ENCODE measurements at regions not wholly inside any gene's neighbourhood (a gene's known extent, or its start where the extent isn't known, plus 50 kb on each side); places are given as distances from the start of the nearest gene placed in this dataset.

DNA sequence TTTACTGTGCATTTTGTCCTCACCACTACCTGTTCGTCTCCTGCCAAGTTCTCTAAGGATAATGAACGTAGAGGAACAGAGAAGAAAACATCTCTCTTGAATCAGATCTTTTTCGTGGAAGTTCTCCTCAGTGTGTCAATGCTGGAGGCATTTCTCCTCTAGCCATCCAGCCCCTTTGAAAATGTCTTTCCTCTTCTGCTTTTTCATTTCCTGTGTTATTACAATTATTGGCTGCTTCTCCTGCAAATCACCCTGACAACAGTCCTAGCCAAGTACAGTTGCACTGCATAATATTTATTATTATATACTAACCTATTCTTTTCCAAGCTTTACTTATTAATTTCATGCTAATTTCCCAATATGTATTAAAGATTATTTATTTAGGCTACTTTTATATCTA lies 61.8 kb upstream of the TRPM3 start:
- Histone ChIP-seq H3K27me3 (replicated peaks in 1 of 7) (no peaks in the 10 kb centered on the region), H3K27ac (no peak overlapping the region), H3K9me3 (no peaks in the 10 kb centered on the region), H3K36me3 (no peaks in the 10 kb centered on the region), H3K4me3 (no peak overlapping the region), H3K4me1 (no peaks in the 10 kb centered on the region)
- intact Hi-C loops (cut with DNase I; ENCODE audit: low total_unique reads), result no loop called here
- WGBS, 5 donors, result 16 to 47% (median 18%) methylated on average over 3 of the region's 3 CpGs
- no peak for DNase-seq
- TF ChIP-seq, protein P1, sequence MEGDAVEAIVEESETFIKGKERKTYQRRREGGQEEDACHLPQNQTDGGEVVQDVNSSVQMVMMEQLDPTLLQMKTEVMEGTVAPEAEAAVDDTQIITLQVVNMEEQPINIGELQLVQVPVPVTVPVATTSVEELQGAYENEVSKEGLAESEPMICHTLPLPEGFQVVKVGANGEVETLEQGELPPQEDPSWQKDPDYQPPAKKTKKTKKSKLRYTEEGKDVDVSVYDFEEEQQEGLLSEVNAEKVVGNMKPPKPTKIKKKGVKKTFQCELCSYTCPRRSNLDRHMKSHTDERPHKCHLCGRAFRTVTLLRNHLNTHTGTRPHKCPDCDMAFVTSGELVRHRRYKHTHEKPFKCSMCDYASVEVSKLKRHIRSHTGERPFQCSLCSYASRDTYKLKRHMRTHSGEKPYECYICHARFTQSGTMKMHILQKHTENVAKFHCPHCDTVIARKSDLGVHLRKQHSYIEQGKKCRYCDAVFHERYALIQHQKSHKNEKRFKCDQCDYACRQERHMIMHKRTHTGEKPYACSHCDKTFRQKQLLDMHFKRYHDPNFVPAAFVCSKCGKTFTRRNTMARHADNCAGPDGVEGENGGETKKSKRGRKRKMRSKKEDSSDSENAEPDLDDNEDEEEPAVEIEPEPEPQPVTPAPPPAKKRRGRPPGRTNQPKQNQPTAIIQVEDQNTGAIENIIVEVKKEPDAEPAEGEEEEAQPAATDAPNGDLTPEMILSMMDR (IDR thresholded peaks at IDR 0.05 in 8 of 11, conservative IDR thresholded peaks at IDR 0.05 in 3 of 11), result no peak
- no peak for TF ChIP-seq POLR2AphosphoS5 (IDR thresholded peaks at IDR 0.05)
- no peak for TF ChIP-seq POLR2A (IDR thresholded peaks at IDR 0.05)

DNA sequence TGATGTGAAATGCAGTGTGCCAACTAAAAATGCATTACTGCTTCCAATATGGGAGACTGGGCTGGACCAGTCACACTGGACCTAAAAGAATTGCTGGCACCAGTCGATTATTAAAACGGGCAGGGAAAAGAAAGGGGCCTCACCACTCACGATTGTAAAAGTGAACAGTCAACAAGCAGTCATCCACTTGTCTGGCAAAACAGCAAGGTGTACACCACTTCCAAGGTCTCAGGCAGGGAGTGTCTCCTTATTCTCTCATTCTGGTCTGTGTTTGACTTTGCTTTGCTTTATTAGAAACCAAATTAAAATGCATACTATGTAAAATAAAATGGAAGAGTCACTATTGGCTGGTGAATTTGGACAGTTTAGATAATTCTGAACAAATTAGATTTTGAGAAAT lies 57.8 kb upstream of the TRPM3 start:
- TF ChIP-seq, protein P1 (IDR thresholded peaks at IDR 0.05 in 8 of 11, conservative IDR thresholded peaks at IDR 0.05 in 3 of 11), result no peak
- TF ChIP-seq POLR2A (IDR thresholded peaks at IDR 0.05) (no peak), POLR2AphosphoS5 (IDR thresholded peaks at IDR 0.05) (no peak)
- 80 to 94% (median 83%) methylated on average over 3 of the region's 3 CpGs for WGBS, 5 donors
- Histone ChIP-seq H3K36me3 (no peaks in the 10 kb centered on the region), H3K4me3 (no peak overlapping the region), H3K27ac (no peak overlapping the region), H3K9me3 (no peaks in the 10 kb centered on the region), H3K27me3 (replicated peaks in 1 of 7) (no peaks in the 10 kb centered on the region), H3K4me1 (no peaks in the 10 kb centered on the region)
- no peak for DNase-seq
- intact Hi-C loops (cut with DNase I; ENCODE audit: low total_unique reads), result no loop called here

DNA sequence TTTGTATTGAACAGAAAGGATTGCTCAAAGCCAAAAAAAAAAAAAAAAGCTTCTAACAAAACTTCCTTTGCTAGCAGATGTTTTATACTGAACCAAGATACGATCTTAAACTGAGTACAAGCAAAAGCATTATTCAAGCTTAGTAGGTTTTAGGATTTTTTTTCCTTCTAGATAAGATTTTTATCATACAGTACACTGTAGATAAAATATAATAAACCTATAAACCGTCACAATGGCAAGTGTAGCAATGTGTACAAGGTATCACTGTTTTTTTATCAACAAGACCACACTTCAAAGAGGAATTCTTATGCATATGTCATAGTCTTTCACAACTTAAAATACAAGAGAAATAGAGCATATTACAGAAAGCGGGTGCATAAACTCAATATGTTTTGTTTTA lies 56.5 kb upstream of the TRPM3 start:
- H3K27me3 ChIP-seq (replicated peaks in 1 of 7), result no peaks in the 10 kb centered on the region
- no peak for DNase-seq
- TF ChIP-seq, protein P1 (IDR thresholded peaks at IDR 0.05 in 8 of 11, conservative IDR thresholded peaks at IDR 0.05 in 3 of 11), result no peak
- TF ChIP-seq POLR2AphosphoS5 (IDR thresholded peaks at IDR 0.05), result no peak
- no peak for TF ChIP-seq POLR2A (IDR thresholded peaks at IDR 0.05)
- no peaks in the 10 kb centered on the region for H3K4me1 ChIP-seq
- WGBS, 5 donors, result 52 to 60% (median 55%) methylated on average over 3 of the region's 3 CpGs
- H3K4me3 ChIP-seq, result no peak overlapping the region
- H3K9me3 ChIP-seq, result no peaks in the 10 kb centered on the region
- no peak overlapping the region for H3K27ac ChIP-seq
- H3K36me3 ChIP-seq, result no peaks in the 10 kb centered on the region
- intact Hi-C loops (cut with DNase I; ENCODE audit: low total_unique reads), result no loop called here

DNA sequence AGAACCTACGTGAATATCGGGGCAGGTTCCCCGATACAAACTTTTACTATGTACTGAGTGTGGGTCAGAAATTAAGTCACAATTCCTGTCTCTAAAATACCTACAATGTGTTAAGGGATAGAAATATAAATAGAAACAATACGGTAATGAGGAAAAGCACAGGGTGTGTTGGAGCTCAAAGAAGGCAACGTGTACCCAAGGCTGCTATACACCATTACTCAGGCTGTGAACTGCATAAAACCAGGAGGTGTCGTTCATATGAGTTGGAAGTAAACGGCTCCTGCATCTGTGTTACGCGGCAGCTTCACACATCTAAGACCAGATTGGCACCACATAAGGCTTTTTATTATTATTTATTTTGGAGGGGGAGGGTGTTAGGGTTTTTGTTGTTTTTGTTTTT lies 50.1 kb upstream of the TRPM3 start:
- intact Hi-C loops (cut with DNase I; ENCODE audit: low total_unique reads), result no loop called here
- no peaks in the 10 kb centered on the region for H3K36me3 ChIP-seq
- no peaks in the 10 kb centered on the region for H3K27me3 ChIP-seq (replicated peaks in 1 of 7)
- H3K27ac ChIP-seq, result no peak overlapping the region
- H3K9me3 ChIP-seq, result peaks cover 0 to 15% (median 3%) of the 10 kb centered on the region in 8 donors
- 73 to 89% (median 77%) methylated on average over 9 of the region's 9 CpGs for WGBS, 5 donors
- DNase-seq, result no peak
- H3K4me1 ChIP-seq, result no peaks in the 10 kb centered on the region
- no peak for TF ChIP-seq POLR2AphosphoS5 (IDR thresholded peaks at IDR 0.05)
- no peak for TF ChIP-seq POLR2A (IDR thresholded peaks at IDR 0.05)
- TF ChIP-seq, protein P1 (IDR thresholded peaks at IDR 0.05 in 8 of 11, conservative IDR thresholded peaks at IDR 0.05 in 3 of 11), result no peak
- H3K4me3 ChIP-seq, result no peak overlapping the region
